HG03442 (cell line): ENCODE measurements at regions not wholly inside any gene's neighbourhood (a gene's known extent, or its start where the extent isn't known, plus 50 kb on each side); places are given as distances from the start of the nearest gene placed in this dataset.

Experiments
- ATAC-seq: cut with Tn5 transposase; IDR thresholded peaks from one replicate; pipeline ENCODE4 v1.9.1; 2021; ENCODE audit warnings: mild to moderate bottlenecking, moderate library complexity; ENCODE audit not compliant: unreplicated experiment

DNA sequence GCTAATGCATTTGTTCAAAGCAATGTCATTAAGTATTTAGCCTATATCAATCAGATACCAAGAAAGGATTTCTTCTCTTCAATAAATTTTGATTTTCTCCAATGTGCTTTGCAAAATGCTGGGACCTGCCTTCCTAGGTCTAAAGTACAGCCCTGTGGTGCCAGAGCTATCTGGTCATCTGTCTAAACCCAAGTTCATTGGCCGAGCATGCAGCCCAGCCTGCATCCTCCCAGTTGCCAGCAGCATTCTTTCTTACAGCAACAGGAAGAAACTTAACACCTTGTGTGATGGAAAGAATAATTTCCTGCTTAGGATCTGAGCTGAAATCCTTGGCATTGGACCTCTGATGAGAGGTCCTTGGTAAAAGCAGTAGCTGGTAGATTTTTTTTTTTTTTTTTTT lies 310.0 kb downstream of the RBM26 start:
- no peak for ATAC-seq

- ATAC-seq: no peak
Measured at GRCh38 chr13:79090552-79091124, 315.4 kb downstream of the RBM26 start.

DNA sequence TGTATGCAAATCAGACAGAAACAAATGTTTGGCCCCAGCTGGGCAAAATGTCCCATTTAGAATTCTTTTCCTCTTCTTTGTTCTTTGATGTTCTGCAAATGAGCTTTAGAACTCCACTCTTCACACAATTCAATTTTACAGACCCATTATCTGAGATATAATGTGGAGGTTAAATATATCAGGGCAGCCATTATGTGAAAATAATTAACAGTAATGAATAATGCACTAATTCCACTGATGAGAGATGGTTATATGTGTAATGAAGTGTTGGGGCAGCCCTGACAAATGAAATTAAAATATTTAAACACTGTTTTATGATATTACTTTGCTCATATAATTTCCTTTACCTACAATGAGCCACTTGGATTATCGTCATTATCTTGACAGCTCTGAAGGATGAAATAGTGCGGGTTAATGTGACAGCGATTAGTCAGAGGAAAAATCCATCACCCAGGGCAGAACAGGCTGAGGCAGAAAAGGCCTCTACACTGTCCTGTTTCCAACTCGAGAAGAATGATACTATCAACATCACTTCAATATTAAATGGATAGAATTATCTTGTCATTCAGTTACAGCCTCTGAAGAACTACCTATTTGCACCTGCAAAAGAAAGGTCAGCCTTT lies 321.1 kb downstream of the RBM26 start:
- ATAC-seq: no peak

- ATAC-seq: no peak
Measured at GRCh38 chr13:79081942-79082341, 324.1 kb downstream of the RBM26 start.

- no peak for ATAC-seq
Measured at GRCh38 chr13:79079351-79079839, 326.7 kb downstream of the RBM26 start.

DNA sequence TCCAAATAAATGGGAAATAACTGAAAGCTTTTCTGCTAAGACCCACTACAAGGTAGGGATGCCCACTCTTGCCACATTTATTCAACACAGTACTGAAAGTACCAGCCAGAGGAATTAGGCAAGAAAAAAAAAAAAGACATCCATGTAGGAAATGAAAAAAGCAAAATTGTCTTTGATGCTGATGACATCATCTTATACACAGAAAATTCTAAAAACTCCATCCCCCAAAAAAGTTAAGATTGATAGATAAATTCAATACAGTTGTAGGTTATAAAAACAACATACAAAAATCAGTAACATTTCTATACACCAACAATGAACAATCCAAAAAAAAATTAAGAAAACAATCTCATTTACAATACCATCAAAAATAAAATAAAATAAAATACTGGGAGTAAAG lies 330.4 kb downstream of the RBM26 start:
- ATAC-seq: no peak

DNA sequence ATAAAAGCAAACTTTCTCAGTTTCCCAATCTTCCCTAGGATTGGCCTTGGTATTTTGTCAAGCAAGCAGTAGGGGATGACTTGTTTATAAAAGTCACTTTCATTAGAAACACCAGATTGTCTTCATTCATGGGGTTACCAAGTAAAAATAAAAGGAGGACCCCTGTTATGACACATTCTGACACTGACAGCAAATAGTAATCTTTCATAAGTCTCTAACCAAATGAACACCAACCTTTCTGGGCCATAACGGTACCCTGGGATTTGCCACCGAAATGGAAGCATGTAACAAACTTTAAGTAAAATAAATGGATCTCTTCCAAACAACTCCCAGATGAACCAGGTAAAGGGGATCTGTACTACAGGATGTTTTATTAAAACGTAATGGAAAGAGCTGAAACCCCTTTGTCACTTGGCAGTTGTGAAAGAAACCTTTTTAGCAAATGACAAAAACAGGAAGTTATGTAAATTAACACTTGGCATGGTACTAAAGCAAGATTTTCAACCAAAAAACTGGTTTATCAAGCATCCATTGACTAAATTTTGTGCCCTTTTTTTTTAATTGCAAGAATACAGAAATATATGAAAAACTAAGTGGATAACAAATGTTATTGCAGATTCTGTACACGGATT lies 335.6 kb downstream of the RBM26 start:
- ATAC-seq: no peak

- no peak for ATAC-seq
Measured at GRCh38 chr13:79062291-79062690, 343.8 kb downstream of the RBM26 start.

- ATAC-seq: no peak
Measured at GRCh38 chr13:79060216-79060615, 345.8 kb downstream of the RBM26 start.

DNA sequence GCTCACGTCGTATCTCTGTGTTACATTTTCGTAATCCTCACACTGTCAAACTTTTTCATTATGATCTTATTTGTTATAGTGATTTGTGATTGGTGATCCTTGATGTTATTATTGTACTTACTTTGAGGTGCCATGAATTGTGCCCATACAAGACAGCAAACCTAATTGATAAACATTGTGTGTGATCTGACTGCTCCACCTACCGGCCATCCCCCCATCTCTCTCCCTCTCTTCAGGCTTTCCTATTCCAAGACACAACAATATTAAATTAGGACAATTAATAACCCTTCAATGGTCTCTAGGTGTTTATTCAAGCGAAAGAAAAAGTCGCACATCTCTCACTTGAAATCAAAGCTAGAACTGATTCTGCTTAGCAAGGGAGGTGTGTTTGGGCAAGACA lies 349.3 kb downstream of the RBM26 start:
- ATAC-seq: no peak

DNA sequence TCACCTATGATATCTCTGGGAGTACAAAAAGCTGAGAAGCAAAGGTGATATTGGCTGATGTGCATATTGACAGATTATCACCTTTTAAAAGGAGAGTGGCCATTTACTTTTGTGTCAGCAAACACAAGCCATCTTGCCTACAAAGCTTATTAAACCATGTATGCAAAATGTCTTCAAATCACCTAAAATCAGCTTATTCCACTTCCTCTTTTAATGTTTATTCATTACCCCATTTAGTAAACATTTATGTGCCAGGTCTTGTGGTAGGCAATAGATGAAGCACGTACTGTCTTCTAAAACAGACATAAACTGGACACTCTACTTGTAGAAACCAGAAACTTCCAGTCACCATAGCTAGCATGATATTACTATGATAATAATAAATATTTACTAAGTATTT lies 354.6 kb downstream of the RBM26 start:
- no peak for ATAC-seq

DNA sequence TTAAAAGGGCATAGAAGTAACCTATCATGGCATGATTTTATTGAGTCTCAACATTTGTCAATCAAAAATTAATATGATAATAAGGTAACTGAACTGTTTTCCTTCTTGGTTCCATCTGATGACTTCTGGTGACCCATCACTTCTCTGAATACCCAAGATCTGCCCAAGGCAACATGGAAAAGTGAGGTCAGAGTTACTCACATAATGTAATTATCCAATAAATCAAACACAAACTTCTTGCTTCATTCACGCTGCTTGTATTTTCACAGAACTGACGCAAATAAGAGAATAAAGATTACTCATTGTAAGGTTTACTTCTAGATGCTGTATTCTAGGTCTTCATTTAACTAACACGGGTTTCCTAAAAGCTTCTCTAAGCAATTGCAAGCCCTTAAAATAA lies 361.6 kb downstream of the RBM26 start:
- no peak for ATAC-seq

DNA sequence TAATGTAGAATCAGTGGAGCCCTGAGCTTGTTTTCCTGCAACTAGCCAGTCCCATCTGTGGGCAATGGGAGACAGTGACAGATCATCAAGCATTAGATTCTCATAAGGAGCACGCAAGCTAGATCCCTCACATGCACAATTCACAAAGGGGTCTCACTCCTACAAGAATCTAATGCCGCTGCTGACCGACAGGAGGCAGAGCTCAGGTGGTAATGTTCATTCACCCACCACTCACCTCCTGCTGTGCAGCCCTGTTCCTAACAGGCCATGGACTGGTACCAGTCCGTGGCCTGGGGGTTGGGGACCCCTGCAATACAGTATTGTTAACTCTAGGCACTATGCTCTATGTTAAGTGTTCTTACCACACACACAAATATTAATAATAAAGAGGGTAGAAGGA lies 362.8 kb downstream of the RBM26 start:
- ATAC-seq: no peak

- no peak for ATAC-seq
Measured at GRCh38 chr13:79037197-79037596, 368.9 kb downstream of the RBM26 start.

DNA sequence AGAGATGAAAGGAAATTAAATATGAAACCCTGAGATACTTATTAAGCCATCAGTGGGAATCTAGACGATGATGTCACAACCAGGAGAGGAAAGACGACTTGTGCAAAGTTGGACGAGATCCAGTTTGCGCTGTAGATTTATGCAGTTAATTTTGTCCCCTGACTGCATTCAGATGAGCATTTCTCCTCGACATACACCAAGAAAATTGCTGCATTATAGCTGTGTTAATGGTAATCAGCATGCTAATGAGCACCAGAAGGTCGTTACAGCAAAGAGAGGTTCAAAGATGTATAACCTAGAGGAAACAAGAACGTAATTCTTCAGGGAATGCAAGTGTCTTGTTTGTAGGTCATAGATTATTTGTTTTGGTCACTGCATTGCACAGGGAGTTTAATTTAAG lies 371.7 kb downstream of the RBM26 start:
- ATAC-seq: no peak

GRCh38 chr13:79030513-79030912 lies 371.6 kb upstream of the OBI1 start:
- ATAC-seq: no peak

DNA sequence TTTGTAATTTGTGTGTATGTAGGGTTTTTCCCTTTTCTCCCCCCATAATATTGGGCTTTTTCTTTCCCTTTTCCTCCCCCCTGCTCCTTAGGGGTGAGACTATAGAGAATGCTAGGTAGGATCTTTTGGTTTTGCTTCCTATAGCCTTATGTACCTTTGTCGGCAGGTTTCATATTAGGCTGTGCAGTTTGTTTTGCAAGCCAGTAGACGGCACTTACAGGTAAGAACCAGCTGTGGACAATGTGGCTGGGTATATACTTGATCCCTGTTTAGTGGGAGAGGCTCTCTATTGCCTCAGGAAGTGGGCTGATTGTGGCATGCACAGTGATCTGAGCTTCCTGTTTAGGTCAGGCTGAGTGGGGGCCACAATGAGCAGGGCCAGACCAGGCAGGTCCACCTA lies 359.2 kb upstream of the OBI1 start:
- ATAC-seq: no peak

DNA sequence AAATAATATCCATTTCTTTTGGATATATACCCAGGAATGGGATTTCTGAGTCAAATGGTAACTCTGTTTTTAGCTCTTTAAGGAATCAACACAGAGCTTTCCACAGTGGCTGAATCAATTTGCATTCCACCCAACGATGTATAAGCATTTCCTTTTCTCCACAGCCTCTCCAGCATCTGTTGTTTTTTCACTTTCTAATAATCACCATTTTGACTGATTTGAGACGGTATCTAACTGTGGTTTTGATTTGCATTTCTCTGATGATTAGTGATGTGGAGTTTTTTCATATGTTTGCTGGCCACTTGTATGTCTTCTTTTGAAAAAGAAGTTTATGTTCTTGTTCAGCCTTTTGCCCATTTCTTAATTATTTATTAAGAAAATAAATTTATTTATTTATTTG lies 352.2 kb upstream of the OBI1 start:
- ATAC-seq: no peak

DNA sequence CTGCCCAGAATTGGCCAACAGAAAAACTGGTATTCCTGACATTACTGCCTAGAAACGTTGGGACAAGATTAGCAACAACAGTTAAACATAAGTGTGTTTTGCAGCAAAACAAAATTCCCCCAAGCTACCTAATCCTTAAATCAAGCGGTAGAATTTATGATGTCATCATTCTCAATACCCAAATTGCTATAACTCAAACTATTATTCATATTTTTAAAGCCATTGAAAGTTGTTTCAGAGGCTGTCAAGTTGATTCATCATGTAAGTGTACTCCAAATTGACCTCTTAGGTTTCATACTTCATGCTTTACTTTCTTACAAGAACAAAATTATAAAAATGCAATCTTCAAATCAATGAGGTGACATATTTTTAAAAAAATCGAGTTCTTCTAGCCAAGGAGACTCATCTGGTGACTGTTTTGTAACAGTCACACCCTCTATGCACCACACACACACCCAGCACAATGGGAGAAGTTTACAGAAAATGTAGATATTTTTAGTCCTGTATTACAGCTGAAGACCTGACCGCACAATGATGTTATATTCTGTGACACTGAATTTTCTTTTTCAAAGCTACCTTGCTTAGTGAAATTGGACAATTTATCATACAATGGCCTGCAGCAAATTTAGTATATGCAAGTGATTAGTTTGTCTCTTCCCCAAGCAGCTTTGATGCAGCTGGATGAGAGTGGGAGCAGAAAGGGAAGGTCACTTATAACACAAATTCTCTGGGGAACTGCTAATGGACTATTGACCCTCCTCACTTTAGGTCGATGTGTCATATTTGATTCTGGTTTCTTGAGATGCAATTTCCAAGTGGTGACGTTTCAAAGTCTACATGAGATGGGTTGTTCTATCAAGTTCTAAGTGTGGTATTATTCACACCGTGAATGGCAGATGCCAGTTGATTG lies 345.3 kb upstream of the OBI1 start:
- no peak for ATAC-seq

GRCh38 chr13:78999494-78999893 lies 340.5 kb upstream of the OBI1 start:
- no peak for ATAC-seq

GRCh38 chr13:78998630-78999315 lies 339.8 kb upstream of the OBI1 start:
- no peak for ATAC-seq
